PC-3 (cell line): ENCODE measurements at regions not wholly inside any gene's neighbourhood (a gene's known extent, or its start where the extent isn't known, plus 50 kb on each side); places are given as distances from the start of the nearest gene placed in this dataset.
A peak's percentile ranks its signal among the peaks of the same experiment; 100 is the strongest.

Source experiments
- ATAC-seq: fragments of 200-7000 bp; cut with Tn5 transposase; 2 replicates; pipeline ENCODE4 v1.9.1; 2020; ENCODE audit warnings: mild to moderate bottlenecking, moderate library complexity
- BruUV-seq: library from RNA; stranded (reverse); fragments of 400-500 nt; replicated peaks from 2 replicates; lab custom pipeline; 2021; lab: Mats Ljungman, UMichigan
- CTCF ChIA-PET: fragments of 300-600 bp; sonication (Branson Sonifier 250); formaldehyde crosslinking; loops from one replicate; lab custom pipeline; 2022; ENCODE audit warnings: antibody characterized with exemption; lab: Charles Lee
- POLR2A ChIA-PET: fragments of 300-600 bp; sonication (Branson Sonifier 250); formaldehyde crosslinking; loops from one replicate; lab custom pipeline; 2022; ENCODE audit warnings: antibody characterized with exemption; ENCODE audit not compliant: unreplicated experiment; lab: Charles Lee
- DNase-seq: peaks from one replicate; pipeline ENCODE4 v3.0.0-alpha.2; 2015
- H2AFZ ChIP-seq: fragments of 300-600 bp; sonication (generic); 2 replicates; pipeline ENCODE4 v1.6.0; 2016; ENCODE audit warnings: antibody characterized with exemption, low read length
- H3F3A ChIP-seq: fragments of 300-600 bp; sonication (generic); one replicate; pipeline ENCODE4 v1.6.0; 2017; ENCODE audit warnings: antibody characterized with exemption, low read length, control low read depth, mild to moderate bottlenecking; ENCODE audit not compliant: unreplicated experiment
- H3K27ac ChIP-seq: fragments of 300-600 bp; sonication (generic); 2 replicates; pipeline ENCODE4 v1.5.1; 2016; ENCODE audit warnings: mild to moderate bottlenecking, low read length
- H3K27me3 ChIP-seq: fragments of 300-600 bp; sonication (generic); 2 replicates; pipeline ENCODE4 v1.6.1; 2016; ENCODE audit warnings: low read length, mixed read lengths
- H3K36me3 ChIP-seq: fragments of 300-600 bp; sonication (generic); 2 replicates; pipeline ENCODE4 v1.6.1; 2016; ENCODE audit warnings: low read depth, mixed run types, low read length, mixed read lengths
- H3K4me1 ChIP-seq: fragments of 300-600 bp; sonication (generic); 2 replicates; pipeline ENCODE4 v1.5.1; 2016; ENCODE audit warnings: low read length; ENCODE audit not compliant: insufficient read depth
- H3K4me2 ChIP-seq: fragments of 300-600 bp; sonication (generic); 2 replicates; pipeline ENCODE4 v1.6.0; 2016; ENCODE audit warnings: low read length
- H3K4me3 ChIP-seq: fragments of 300-600 bp; sonication (generic); 2 replicates; pipeline ENCODE4 v1.5.1; 2016; ENCODE audit warnings: mild to moderate bottlenecking, low read length, mixed read lengths
- H3K79me2 ChIP-seq: fragments of 300-600 bp; sonication (generic); 2 replicates; pipeline ENCODE4 v1.6.1; 2017; ENCODE audit warnings: low read length, mixed read lengths
- H3K9ac ChIP-seq: fragments of 300-600 bp; sonication (generic); 2 replicates; pipeline ENCODE4 v1.6.0; 2016; ENCODE audit warnings: mild to moderate bottlenecking, low read length
- H3K9me2 ChIP-seq: fragments of 300-600 bp; sonication (generic); replicated peaks from 2 replicates; pipeline ENCODE4 v1.6.1; 2016; ENCODE audit warnings: mixed run types, low read length, mixed read lengths
- H3K9me3 ChIP-seq: fragments of 300-600 bp; sonication (generic); 2 replicates; pipeline ENCODE4 v1.6.1; 2016; ENCODE audit warnings: low read length, mixed read lengths
- H4K20me1 ChIP-seq: fragments of 300-600 bp; sonication (generic); 2 replicates; pipeline ENCODE4 v1.6.1; 2016; ENCODE audit warnings: low read length, mixed read lengths
- CTCF ChIP-seq: fragments of 300-600 bp; sonication (generic); conservative IDR thresholded peaks from 2 replicates; pipeline ENCODE4 v1.5.1; 2017; ENCODE audit warnings: antibody characterized with exemption, low read depth, mild to moderate bottlenecking, low read length
- EZH2 ChIP-seq: fragments of 300-600 bp; sonication (generic); IDR thresholded peaks from one replicate; pipeline ENCODE4 v1.6.1; 2017; ENCODE audit warnings: antibody characterized with exemption, mild to moderate bottlenecking, low read length; ENCODE audit not compliant: unreplicated experiment
- EZH2phosphoT487 ChIP-seq: fragments of 300-600 bp; sonication (generic); IDR thresholded peaks from 2 replicates; pipeline ENCODE4 v1.6.1; 2018; ENCODE audit warnings: mild to moderate bottlenecking, antibody characterized with exemption, low read length, borderline replicate concordance
- intact Hi-C: fragments of 100-400 bp; cut with micrococcal nuclease; formaldehyde crosslinking; loops from 2 replicates; pipeline ENCODE4 v1.9.0; 2023

- H4K20me1 ChIP-seq: no peaks in the 10 kb centered on the region
- H3K9me3 ChIP-seq: no peaks in the 10 kb centered on the region
- no peaks in the 10 kb centered on the region for H3F3A ChIP-seq
- no peaks in the 10 kb centered on the region for H3K36me3 ChIP-seq
- intact Hi-C loops: loop anchor here (1.0 to 10.0 kb wide), 3 partner anchors 38 to 130 kb away; no protein-coding TSS in a partner anchor
- H3K27me3 ChIP-seq: no peaks in the 10 kb centered on the region
- H3K4me3 ChIP-seq: no peak overlapping the region
- ChIA-PET POLR2A (interaction anchor here (0.6 kb wide), 1 partner anchor 26 kb away, joined by 3 read pairs; no protein-coding TSS in a partner anchor), CTCF (no interaction called here)
- DNase-seq (peak; percentile 80), ATAC-seq (peak; percentile 16)
- H3K79me2 ChIP-seq: no peaks in the 10 kb centered on the region
- peak overlapping the region; percentile 50 for H3K9ac ChIP-seq
- peak overlapping the region; percentile 92 for H3K27ac ChIP-seq
- BruUV-seq: no TSS peak
- no peak overlapping the region for H2AFZ ChIP-seq
- H3K4me1 ChIP-seq: peaks cover 34% of the 10 kb centered on the region
- no peaks in the 10 kb centered on the region for H3K9me2 ChIP-seq
- TF ChIP-seq EZH2phosphoT487 (no peak), EZH2 (no peak), CTCF (no peak)
- peak overlapping the region; percentile 30 for H3K4me2 ChIP-seq
These were observed 210.6 kb upstream of the GADL1 start for GRCh38 chr3:31105011-31105410.

DNA sequence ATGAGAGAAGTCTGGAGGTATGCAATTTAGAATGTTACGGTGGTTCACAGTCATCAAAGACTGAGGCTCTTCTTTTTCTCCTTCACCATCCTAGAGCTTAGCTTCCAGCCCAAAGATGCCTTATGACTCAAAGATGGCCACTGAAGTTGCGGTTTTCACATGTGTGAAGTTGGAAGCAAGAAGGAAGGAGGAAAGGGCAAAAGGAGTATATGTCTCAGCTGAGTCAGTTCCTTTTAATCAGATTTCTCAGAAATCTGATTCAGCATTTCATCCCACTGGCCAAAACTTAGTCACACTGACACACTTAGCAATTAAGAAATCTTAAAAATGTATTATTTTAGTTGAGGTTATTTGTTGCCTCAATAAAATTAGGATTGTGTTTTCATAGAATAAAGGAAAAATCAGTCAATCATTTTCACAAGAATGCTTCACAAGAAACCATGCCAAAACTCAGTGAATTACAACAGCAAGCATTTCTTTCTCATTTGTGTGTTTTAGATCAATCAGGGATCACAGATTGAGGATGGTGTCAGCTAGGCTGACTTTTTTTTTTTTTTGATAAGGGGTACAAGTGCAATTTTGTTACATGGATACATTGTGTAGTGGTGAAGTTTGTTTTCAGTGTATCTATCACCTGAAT, 211.1 kb upstream of the GADL1 start:
- Histone ChIP-seq H3K4me2 (peak overlapping the region; percentile 42), H3K9me2 (no peaks in the 10 kb centered on the region), H3K9me3 (no peaks in the 10 kb centered on the region), H4K20me1 (no peaks in the 10 kb centered on the region), H3K9ac (peak overlapping the region; percentile 50), H3K27ac (peak overlapping the region; percentile 92), H2AFZ (no peak overlapping the region), H3K36me3 (no peaks in the 10 kb centered on the region), H3K4me3 (peak overlapping the region; percentile 8; the same call in 1 of the 2 replicates), H3F3A (no peaks in the 10 kb centered on the region), H3K27me3 (no peaks in the 10 kb centered on the region), H3K79me2 (no peaks in the 10 kb centered on the region), H3K4me1 (peaks cover 34% of the 10 kb centered on the region)
- CTCF ChIA-PET: no interaction called here
- intact Hi-C loops: loop anchor here (1.0 to 10.0 kb wide), 3 partner anchors 38 to 131 kb away; no protein-coding TSS in a partner anchor
- BruUV-seq: no TSS peak
- peak; percentile 94 for DNase-seq
- TF ChIP-seq EZH2phosphoT487 (no peak), CTCF (no peak), EZH2 (no peak)
- POLR2A ChIA-PET: no interaction called here
- ATAC-seq: peak; percentile 89

DNA sequence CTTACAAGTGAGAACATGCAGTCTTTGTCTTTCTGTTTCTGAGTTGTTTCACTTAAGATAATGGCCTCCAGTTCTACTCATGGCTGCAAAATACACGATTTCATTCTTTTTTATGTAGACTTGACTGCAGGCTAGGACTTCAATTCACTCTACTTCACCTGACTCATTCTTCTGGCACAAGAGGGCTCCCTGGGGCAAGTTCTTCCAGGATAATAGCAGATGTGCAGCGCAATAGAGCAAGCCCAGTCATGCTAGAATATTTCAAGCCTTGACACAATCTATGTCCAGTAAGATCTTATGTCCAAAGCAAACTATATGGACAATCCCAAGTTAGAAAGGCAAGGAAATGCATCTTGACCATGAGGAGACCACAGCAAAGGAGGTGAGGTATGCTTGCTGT, 211.7 kb upstream of the GADL1 start:
- Histone ChIP-seq H4K20me1 (no peaks in the 10 kb centered on the region), H3K79me2 (no peaks in the 10 kb centered on the region), H3K36me3 (no peaks in the 10 kb centered on the region), H3F3A (no peaks in the 10 kb centered on the region), H3K9ac (peak overlapping the region; percentile 24; the same call in 1 of the 2 replicates), H3K9me3 (no peaks in the 10 kb centered on the region), H3K9me2 (no peaks in the 10 kb centered on the region), H3K27me3 (no peaks in the 10 kb centered on the region), H3K4me2 (peak overlapping the region; percentile 42), H3K4me1 (peaks cover 34% of the 10 kb centered on the region), H3K4me3 (0 out of 2 replicates have a peak overlapping the region, but pooled peaks have one; percentile 8), H2AFZ (no peak overlapping the region), H3K27ac (peak overlapping the region; percentile 92)
- POLR2A ChIA-PET: no interaction called here
- peak; percentile 82 for DNase-seq
- peak; percentile 53 for ATAC-seq
- TF ChIP-seq CTCF: peak; percentile 41; the same call in 1 of the 2 replicates
- TF ChIP-seq EZH2phosphoT487: no peak
- BruUV-seq: no TSS peak
- CTCF ChIA-PET: no interaction called here
- intact Hi-C loops: loop anchor here (10.0 kb wide), 1 partner anchor 131 kb away; no protein-coding TSS in a partner anchor
